HS-27A (cell line): ENCODE measurements at regions not wholly inside any gene's neighbourhood (a gene's known extent, or its start where the extent isn't known, plus 50 kb on each side); places are given as distances from the start of the nearest gene placed in this dataset.
"Not testable (repeated sequence)": the region's sequence is repeated elsewhere in the genome, so short reads cannot be mapped to it uniquely, and the experiment has no call there.

Experiments used
- DNase-seq: peaks from one replicate; pipeline ENCODE4 v3.0.0-alpha.2; 2012; ENCODE audit warnings: low read depth, missing footprints

DNA sequence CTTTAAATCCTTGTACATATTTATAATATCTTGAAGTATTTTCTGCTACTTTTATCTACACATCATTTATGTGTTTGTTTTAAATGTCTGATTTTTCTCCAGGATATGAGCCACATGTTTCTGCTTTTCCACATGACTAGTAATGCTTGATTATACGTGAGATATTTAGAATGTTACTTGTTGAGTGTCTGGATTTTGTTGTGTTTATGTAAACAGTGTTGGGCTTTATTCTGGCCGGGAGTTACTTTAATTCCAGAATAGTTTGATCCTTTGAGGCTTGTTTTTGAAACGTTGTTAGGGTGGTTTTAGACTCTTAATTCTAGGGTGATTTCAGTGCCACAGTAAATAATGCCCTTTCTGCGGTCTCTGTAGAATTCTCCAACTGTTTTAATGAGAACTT lies 252.9 kb downstream of the BLID start:
- DNase-seq, result no peak

DNA sequence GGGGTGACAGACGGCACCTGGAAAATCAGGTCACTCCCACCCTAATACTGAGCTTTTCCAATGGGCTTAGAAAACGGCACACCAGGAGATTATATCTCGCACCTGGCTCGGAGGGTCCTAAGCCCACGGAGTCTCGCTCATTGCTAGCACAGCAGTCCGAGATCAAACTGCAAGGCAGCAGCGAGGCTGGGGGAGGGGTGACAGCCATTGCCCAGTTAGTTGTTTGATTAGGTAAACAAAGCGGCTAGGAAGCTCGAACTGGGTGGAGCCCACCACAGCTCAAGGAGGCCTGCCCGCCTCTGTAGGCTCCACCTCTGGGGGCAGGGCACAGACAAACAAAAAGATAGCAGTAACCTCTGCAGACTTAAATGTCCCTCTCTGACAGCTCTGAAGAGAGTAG lies 260.9 kb downstream of the BLID start:
- not testable (repeated sequence) for DNase-seq

DNA sequence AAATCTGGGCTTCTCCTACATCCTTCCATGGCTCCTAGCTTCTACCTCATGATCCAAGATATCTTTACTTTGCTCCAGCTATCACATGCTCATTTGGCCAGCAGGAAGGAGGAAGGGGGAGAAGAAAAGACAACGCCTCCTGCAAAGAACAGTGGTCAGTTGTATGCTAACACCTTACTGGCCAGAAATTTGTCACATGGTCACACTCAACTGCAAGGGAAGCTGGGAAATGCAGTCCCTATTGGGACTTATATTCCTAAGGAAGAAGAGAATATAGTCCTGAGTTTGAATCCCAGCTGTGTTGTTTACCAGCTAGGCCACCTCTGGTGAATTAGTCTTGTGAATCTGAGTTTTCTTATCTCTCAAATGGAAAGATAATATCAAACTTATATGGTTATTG lies 272.0 kb downstream of the BLID start:
- DNase-seq, result no peak

DNA sequence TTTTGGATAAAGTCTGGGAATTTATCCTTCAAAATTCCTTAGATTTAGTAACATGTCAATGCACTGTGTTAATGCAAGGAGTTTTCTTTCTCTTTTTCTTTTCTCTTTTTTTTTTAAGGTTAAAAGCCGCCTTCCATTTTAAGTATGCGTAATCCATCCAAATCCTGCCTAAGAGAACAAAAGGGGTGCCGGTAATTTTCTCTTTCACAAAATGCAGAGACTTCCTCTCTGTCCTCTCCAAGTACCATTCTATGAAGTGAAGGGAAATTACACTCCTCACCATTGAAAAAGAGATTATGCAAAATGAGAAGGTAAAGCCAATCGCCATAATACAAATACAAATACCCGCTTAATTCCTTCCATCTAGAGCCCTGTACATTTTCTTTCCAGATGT lies 273.8 kb downstream of the BLID start:
- no peak for DNase-seq

DNA sequence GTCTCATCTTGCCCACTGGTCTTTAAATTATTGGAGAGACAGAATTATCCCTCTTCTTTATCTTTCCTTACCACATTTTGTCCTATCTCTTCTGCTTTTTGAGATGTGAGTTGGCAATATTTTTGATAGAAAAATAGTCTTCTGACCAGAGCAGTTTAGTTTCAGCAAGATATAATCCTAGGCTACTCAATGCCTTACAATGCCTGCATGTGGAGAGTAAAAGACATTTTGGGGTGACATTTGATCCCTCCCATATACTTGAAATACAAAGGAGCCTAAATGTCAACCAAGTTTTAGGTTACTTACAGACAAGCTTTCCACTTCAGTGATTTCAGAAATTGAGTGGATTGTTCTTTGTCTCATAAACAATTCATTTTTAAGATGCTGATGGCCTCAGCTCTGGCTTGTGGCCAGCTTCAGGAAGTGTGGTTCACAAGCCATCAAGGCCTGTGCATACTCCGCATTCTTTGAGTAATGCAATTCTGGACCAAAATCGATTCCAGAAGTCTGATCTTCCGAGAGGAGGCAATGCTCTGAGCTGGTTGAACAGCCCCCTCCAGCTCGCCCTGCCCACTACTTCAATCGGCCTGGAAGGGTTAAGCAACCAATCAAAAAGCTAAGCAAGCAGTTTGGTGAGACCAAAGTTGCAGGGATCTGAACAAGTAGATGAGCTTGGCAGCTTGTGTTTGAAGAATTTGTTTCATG lies 274.4 kb downstream of the BLID start:
- peak; percentile 68 for DNase-seq

DNA sequence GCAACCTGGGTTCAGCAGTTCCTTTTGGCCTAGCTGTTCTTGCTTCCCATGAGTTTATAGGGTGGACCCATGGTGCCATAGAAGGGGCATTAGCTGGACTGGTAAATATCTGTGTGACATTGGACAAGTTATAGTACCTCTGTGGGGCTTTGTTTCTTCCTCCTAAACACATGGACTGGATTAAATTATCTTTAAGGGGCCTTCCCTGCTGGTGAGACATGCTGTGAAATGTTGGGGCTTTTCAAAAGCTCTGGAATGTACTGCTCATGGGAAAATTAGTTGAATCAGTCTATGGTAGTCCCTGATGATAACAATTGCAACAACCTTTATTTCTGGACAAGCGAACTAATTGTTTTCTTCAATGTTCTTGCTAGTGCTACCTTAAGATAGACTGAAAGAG lies 276.2 kb downstream of the BLID start:
- DNase-seq, result no peak

DNA sequence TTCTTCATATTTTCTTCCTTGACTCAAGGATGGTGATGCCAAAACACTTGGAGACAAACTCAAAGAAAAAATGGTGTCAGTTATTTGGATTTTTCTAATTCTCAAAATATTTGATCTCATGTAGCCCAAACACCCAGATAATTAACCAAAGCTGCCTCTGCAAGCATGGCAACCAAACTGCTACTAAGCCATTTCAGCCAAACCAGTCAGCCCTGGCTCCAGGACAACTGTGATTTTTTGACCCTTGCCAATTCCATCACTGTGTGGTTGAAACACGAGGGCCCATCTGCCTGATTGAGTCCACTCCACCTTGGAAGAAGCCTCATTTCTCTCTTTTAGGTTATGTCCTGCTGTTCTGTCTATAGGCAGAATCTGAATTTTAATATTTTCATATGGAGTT lies 277.4 kb downstream of the BLID start:
- no peak for DNase-seq

DNA sequence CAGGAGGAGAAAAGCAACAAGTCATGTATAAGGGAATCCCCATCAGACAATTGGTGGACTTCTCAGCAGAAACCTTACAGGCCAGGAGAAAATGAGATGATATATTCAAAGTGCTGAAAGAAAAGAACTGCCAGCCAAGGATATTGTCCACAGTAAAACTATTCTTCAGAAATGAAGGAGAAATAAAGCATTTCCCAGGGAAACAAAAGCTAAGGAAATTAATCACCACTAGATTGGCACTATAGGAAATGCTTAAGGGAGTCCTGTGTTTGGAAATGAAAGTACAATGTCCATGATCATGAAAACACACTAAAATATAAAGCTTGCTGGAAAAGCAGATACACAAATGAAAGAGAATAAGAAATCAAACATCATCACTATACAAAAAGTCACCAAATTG lies 282.0 kb downstream of the BLID start:
- no peak for DNase-seq

DNA sequence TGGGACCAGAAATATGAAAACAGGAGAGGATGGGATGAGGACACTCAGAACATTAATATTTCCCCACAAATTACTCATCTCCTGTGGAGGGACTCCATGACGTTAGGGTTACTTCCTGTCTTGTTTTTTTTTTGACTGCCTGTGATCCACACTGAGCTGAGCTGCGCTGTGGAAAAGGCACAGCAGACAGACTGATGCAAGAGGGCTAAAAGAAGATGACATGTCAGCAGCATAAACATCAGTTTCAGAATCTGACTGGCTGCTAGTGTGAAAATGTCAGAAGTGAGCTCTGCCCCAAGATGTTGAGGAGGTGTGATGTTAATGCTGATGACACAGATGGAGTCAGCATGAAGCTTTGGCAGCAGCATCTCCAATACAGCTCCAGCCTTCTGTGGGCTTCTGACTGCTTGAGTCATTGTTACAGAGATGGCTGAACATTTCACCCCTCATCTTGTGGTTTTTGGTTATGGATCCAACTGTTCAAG lies 286.8 kb downstream of the BLID start:
- peak; percentile 81 for DNase-seq

DNA sequence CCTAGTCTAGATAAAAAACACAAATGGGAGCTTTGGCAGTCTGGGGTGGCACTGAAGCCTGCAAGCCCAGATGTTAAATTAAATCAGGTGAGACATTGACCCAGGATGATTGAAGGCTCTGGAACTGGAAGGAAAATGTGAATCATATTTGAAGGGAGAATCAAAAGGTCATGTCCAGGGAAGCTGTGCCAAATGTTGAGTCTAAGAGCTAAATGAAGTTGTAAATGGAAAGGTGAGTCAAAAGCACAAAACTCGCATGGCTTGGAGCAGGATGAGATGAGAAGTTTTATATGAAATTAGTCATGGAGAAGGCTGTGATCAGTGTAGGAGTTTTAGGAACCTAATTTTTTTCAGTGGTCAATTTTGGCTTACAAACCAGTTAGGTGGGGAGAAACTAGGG lies 301.1 kb downstream of the BLID start:
- DNase-seq, result no peak

DNA sequence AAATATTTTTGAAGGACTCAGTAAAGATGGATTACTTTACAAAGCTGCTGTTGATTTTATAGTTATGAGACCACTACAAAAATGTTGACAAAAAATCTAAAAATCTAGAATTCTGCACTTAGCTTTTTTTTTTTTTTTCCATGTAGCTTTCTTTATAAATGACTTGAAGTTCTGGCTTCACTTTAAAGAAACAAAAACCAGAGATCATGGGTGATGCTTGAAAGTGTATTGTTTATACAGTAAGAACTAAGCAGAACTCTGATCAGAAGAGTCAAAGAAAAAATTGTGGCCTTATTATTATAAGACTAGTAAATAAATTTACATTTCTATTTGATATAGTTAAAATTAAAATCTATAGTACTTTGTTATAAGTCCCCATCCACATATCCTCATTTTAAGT lies 301.7 kb downstream of the BLID start:
- DNase-seq, result no peak

DNA sequence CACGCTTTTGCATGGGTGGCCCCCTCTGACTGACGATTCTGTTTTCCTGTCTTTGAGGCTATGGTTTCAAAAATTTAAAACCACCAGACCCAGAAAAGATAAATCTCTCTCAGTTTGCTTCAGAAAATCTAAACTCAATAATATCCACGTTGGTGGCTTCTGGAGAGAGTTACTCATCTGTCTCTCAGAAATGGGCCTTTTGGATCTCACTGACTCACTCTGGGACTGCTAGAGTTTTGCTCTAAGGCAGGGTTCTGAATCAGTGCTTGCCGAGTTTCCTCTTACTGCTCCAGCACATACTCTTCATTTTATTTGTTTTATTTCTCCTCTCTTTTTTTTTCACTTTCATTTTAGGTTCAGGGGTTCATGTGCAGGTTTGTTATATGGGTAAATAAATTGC lies 305.7 kb downstream of the BLID start:
- DNase-seq, result no peak

DNA sequence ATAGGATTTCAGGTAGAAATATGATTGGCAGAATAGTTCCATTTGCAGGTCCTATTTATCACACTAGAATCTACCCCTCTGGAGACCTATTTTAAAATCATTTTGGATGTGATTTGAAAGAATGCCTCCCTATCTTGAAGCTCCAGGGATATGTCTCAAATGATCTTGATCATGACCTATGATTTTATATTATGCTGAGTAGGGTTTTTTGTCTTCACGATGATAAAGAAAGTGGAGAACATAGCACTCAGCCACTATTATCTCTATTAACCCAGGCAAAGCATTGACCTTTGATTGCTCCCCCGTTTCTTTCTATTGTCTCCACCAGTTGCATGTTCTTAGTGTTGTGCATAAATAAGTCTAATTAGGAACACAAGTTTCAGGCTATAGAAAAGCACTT lies 307.9 kb downstream of the BLID start:
- DNase-seq, result no peak

DNA sequence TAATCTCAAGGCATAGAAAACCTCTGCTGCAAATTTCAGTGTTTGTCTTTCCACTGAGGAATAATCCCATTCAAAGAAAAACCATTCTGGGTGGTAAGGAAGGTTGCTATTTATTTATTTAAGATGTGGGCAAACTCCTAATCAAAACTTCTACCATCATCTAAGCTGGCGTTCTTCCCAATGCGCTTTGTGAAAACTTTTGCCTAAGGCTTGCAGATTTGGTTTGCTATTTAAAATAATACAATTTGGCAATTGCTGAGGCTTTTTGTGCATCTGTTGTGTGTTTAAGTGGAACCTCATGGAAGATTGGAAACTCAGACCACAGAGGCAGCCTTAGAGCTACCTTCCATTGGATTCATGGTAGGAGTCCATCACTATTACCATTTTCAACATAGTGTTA lies 309.0 kb downstream of the BLID start:
- no peak for DNase-seq

DNA sequence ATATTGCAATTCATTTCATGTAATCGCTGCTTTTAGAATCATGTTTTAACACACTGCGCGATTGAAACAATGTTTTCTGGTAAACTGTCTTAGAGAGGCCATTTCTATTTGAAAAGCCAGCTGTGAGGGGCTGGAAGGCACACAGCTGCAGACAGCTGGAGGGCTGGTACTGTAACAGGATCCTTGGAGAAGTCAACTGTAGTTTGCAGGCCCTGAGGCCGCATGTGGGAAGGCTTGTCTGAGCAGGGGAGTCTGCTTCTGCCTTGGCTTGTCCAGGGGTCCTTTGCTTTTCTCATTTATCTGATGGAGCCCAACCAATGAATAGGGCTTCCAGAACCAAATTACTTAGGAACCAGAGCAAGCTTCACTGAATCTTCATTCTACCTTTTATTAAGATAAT lies 313.5 kb downstream of the BLID start:
- DNase-seq, result no peak

DNA sequence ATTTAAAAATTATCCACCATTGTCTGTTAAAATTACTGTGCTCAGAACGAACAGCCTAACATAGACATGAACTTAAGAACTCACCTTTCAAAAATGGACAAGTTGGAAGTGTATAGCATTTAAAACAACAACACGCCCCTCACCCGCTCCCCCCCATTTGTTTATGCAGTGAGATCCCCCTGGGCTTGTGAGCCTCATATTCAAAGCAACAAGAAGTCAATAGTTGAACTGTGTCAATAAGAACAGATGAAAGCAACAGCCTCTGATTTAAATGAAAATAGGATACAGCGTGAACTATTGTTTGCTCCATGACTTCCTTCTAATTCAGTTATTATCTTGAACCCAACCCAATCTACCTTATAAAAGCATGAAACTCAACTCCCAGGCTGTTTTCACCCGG lies 314.2 kb downstream of the BLID start:
- DNase-seq, result no peak

DNA sequence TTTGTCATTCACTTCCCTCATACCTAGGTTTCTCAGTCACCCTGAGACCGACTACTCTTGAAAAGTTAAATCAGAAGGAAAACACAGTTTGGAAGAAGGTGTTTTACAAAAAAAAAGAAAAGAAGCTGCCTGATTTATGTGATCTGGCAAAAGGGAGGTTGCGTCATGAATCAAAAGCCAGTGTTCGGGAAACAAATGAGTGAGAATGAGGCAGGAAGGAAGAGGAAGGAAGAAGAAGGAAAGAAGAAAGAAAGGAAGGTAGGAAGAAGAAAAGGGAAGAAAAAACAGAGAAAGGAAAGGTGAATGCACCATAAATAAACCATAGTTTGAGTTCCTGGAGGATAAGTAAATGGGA lies 314.6 kb downstream of the BLID start:
- DNase-seq, result no peak

DNA sequence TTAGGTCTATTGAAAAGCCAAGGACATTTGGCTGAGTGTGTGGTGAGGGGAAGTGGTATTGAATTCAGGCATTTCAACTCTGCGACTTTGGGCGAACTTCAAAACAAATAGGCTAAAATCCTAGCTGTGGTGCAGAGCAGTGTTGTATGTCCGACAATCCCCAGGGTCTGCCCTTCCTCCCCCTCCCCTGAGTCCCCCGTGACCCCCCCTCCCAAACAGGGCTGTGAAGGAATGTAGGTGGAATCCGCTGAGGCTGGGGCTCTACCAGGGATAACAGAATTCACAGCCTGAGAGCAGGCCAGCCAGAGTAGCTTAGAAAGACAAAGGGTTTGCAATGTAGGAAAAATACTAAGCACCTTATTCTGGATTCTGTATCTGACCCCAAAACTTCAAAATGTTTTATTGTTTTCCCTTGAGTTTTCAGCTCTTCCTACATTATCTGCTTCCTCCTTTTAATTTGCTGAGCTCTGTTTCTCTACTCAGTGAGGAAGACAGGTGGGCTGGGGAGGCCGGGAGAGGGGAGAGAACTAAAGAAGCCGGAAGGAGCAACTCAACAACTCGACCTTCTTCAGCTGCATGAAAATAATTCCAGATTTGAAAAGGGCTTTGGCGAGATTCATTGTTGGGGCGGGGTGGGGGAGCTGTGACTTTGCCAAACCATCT lies 315.2 kb downstream of the BLID start:
- no peak for DNase-seq

DNA sequence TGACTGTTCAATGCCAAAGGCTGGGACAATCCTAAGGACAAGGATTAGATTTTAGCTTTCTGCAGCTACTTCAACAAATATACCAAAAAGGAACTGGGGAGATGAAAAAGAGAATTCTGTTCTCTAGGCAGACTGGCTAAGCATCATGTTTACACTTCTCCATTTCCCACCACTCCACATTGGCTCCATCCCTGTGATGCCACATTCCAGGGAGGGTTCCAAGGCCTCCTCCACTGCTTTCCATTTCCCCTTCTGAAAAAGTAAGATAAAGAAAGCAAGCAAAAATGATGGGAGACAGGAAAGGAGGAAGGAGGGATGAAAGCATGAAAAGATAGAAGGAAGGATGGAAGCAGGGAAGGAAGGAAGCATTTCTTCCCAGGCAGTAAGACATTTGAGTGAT lies 315.8 kb downstream of the BLID start:
- no peak for DNase-seq

DNA sequence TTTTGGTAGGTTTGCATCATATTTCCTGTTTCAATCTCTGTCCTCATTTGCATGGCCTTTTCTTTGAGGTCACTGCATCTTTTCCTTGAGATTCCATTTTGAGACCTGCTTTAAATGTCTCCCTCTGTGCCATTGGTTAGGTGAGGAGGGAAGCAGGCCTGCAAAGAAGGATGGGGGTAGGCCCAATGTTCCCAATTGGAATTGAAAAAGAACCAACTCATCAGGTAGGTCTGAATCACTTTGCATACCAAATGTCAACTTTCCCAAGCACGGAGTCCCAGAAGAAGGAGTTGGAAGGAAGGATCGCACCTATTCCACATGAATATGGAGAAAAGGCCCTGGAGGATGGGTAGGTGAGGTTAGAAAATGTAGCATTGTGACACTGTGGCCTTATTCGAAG lies 318.5 kb downstream of the BLID start:
- no peak for DNase-seq

DNA sequence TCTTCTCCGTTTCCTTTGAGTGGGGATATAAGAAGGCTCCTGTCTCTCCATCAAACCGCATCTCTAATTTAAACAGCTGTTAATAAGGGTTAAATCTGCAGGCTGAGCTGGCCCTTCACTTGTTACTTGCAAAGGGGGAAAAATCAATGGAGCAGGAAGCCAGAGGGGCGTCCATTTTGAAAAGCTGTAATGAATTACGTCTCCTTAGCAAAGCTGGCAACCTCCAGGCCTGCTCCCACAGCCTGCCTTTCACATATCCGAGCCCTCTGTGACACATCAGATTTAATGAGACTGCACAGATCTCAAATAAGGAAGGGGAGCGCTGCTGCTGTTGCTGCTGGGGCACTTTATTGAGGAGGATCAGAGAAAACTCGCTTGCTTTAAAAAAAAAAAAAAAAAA lies 320.8 kb downstream of the BLID start:
- no peak for DNase-seq

DNA sequence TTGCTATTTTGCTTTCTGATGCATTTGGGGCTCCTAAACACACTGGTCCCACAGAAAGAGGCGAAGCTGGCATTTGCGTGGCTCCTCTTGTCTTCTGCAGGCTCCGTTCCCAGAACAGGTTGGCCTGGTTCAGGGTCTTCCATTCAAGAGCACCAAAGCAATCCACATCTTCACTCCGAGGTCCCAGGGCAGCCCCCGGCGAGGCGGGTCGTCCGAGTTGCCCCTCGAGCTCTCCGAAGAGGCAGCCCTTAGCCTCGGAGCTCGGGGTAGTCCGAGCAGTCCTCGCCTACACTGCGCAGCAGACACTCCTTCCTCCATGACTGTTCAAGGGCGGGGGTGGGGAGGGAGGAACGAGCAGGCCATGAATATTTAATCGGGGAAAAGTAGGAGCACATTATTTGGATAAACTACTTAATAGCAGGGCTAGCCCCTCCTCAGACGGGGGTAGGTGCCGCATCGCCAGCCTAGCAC lies 321.3 kb downstream of the BLID start:
- no peak for DNase-seq

DNA sequence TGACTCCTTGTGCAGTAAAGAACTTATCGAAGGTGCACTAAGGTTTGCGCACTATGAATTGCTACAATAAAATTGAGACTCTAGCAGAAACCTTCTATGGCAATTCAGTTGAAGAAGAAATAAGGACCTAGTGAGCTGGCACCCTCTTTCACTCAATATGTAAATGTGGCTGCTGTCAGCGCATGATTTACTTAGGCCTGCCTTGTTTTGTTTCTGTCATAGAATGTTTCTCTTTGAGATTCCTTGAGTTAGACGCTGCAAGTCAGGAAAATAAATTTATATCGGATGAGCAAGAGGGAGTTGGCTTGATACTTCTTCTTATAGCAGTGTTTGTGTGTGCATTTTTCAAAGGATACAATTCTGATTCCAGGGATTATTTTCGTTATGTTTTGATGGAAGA lies 322.1 kb downstream of the BLID start:
- DNase-seq, result no peak

DNA sequence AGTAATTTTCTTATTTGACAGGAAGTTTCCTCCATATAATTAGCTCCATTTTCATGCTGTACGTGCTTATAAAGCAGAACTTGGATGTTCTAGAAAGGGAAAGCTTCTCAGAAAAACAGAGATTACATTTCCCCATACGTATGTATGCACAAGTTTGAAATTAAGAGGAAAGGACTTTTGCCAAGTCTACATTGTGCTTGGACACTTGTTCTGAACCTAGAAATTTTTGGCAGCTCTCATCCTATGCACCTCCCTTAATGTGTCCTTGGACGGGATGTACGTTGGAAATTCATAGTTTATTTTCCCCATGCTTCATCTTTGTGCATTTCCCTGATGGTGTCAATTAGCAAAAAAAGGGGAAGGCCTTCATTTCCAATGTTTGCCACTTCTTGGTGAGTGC lies 322.7 kb downstream of the BLID start:
- no peak for DNase-seq
